Neural cell (in vitro differentiated cells): ENCODE measurements at regions not wholly inside any gene's neighbourhood (a gene's known extent, or its start where the extent isn't known, plus 50 kb on each side); places are given as distances from the start of the nearest gene placed in this dataset.

Experiments used
- EZH2 ChIP-seq: fragments of 200-600, 300-800 bp; shearing (Covaris generic), sonication (generic); IDR thresholded peaks from 2 replicates; pipeline ENCODE4 v1.6.1; 2014; ENCODE audit warnings: antibody characterized with exemption, low read length, borderline replicate concordance, mild to moderate bottlenecking; ENCODE audit not compliant: insufficient read depth, poor library complexity, severe bottlenecking
- REST ChIP-seq: IDR thresholded peaks from 2 replicates; pipeline ENCODE4 v1.6.1; 2012; ENCODE audit warnings: borderline replicate concordance
- SMC3 ChIP-seq: fragments of 450-650 bp; conservative IDR thresholded peaks from 2 replicates; pipeline ENCODE4 v1.6.1; 2014; ENCODE audit warnings: antibody characterized with exemption, mild to moderate bottlenecking, moderate library complexity; ENCODE audit not compliant: poor library complexity
- TAF1 ChIP-seq: IDR thresholded peaks from 2 replicates; pipeline ENCODE4 v1.6.1; 2012; ENCODE audit warnings: low read depth
- TF ChIP-seq, protein P1 (sequence below): fragments of 450-650 bp; IDR thresholded peaks from 2 replicates; pipeline ENCODE4 v1.5.1; 2014; ENCODE audit warnings: antibody characterized with exemption, mild to moderate bottlenecking, moderate library complexity; ENCODE audit not compliant: poor library complexity, severe bottlenecking

- TF ChIP-seq, protein P1, sequence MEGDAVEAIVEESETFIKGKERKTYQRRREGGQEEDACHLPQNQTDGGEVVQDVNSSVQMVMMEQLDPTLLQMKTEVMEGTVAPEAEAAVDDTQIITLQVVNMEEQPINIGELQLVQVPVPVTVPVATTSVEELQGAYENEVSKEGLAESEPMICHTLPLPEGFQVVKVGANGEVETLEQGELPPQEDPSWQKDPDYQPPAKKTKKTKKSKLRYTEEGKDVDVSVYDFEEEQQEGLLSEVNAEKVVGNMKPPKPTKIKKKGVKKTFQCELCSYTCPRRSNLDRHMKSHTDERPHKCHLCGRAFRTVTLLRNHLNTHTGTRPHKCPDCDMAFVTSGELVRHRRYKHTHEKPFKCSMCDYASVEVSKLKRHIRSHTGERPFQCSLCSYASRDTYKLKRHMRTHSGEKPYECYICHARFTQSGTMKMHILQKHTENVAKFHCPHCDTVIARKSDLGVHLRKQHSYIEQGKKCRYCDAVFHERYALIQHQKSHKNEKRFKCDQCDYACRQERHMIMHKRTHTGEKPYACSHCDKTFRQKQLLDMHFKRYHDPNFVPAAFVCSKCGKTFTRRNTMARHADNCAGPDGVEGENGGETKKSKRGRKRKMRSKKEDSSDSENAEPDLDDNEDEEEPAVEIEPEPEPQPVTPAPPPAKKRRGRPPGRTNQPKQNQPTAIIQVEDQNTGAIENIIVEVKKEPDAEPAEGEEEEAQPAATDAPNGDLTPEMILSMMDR = no peak
- no peak for TF ChIP-seq REST
- no peak for TF ChIP-seq TAF1
- TF ChIP-seq SMC3 = no peak
- TF ChIP-seq EZH2 = no peak
Measured at GRCh38 chr6:146887447-146888077, 288.8 kb downstream of the ADGB start.
